Skin epidermis (tissue), 12 donors: ENCODE measurements at regions not wholly inside any gene's neighbourhood (a gene's known extent, or its start where the extent isn't known, plus 50 kb on each side); places are given as distances from the start of the nearest gene placed in this dataset.

Experiments
- H3K27ac ChIP-seq, 21 experiments: fragments of 200-600 bp; sonication (generic) in 11 of 21; one replicate each; pipeline ENCODE4 v1.5.0; 2020; ENCODE audit warnings: mild to moderate bottlenecking in 3 of 21, inconsistent platforms in 2 of 21, moderate library complexity in 2 of 21
- H3K4me3 ChIP-seq, 7 experiments: fragments of 200-600 bp; sonication (generic) in 2 of 7; one replicate each; pipeline ENCODE4 v1.5.0; 2020; ENCODE audit warnings: inconsistent platforms in 2 of 7, mild to moderate bottlenecking in 2 of 7, moderate library complexity in 1 of 7

DNA sequence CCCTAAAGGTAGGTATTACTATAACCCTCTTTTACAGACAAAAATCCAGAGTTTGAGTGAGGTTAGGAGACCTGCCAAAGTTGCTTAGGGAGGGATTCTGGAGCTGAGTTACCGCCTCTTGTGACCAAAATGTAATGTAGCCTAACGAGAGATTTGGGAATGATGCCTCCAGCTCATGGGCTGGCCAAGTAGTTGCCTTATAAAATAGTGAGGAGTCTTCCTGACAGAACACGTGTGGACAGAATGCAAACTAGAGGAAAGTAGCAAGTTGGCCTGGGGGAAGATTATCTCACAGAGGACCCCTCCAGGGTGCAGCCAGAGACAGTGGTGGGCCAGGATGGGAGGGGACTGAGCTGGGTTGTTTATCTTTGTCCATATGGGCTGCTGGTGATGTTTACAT, 543.7 kb upstream of the CDH11 start:
- Histone ChIP-seq H3K4me3 (no peak overlapping the region), H3K27ac (peak overlapping the region in 3 of 21 experiments; percentile 7 to 43 (median 30))

DNA sequence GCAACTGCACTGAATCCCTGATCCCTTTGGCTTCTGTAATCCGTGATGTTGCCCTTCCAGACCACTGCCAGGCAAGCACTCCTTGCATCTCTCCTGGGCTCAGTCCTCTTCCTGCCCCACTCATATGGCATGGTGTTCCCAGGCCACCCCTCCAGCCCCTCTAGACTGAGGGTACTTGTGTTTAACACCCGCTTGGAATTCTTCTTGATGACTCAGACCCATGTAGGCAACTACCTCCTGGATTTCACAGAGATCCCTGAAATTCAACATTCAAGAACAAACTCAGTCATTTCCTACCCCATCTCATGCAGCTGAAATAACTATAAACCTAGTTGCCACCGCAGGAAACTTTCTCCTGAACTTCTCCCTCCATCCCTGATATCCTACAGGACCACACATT, 541.9 kb upstream of the CDH11 start:
- no peak overlapping the region for H3K4me3 ChIP-seq
- H3K27ac ChIP-seq: no peak overlapping the region

DNA sequence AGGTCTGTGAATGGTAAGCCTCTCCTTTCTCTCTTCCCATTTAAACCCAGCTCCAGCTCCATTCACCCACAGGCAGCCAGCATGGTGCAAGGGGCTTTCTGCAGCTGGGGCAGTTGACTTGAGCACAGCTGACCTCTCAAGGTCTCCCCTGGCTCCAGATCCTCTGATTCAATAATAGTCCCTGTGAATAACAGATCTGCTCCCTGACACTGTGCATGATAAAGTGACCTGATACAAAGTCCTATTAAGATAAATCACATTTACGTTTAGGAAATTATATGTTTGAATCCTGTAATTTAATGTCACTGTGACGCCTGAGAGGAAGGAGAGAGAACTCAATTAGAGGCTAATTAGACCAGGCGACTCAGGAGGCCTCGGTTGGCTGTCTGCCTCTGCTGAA, 540.4 kb upstream of the CDH11 start:
- Histone ChIP-seq H3K27ac (no peak overlapping the region), H3K4me3 (no peak overlapping the region)

DNA sequence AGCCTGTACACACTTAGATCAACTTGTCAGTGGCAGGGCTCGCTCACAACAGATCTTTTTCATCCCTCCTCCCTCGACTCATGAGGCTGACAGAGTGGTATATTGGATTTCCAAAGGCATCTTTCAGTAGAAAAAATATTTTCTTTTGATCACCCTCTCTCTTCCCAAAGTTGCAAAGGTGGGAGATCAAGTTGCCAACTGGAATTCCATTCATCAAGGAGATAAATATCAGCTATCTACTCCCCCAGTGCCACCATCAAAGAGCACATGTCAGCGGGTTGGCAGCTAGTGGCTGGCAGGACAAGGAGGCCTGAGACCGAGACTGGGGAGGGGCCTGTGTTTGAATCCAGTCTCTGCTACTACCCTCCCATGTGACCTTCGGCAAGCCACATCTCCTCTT, 539.7 kb upstream of the CDH11 start:
- no peak overlapping the region for H3K27ac ChIP-seq
- H3K4me3 ChIP-seq: no peak overlapping the region

DNA sequence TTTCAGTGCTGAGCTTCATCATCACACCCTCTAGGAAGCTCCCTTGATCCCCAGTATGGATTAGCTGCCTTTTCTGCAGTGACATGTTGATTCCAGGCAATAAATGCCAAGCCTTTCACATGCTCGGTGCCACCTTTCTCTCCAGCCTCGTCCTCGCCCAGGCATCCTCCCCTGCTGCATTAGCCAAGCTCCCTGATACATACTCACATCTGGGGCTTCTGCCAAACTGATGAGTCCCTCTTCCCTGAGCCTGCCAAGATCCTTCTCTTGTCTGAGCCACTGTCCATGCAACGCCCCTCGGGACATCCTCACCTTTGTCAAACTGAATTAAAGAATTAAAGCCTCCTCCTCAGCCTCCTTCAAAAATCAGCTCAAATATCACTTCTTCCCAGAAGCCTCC, 538.5 kb upstream of the CDH11 start:
- no peak overlapping the region for H3K4me3 ChIP-seq
- H3K27ac ChIP-seq: no peak overlapping the region

DNA sequence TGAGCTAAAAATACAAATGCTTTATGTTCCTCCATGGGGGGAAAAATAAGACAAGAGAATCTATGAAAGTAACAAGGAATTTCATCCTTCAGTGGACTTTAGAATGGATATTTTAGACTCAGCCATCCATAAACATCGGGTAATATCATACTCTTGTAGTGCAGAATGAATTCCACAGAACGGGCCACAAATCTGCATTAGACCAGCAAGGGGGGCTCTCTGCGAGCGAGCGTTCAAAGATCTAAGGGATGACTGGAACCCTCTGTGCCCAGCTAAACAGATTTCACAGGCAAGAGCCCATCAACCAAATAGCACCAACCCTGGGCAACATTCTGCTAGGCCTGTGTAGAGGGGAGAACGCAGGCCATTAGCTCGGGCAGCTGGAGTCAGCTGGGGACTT, 537.9 kb upstream of the CDH11 start:
- no peak overlapping the region for H3K4me3 ChIP-seq
- no peak overlapping the region for H3K27ac ChIP-seq

DNA sequence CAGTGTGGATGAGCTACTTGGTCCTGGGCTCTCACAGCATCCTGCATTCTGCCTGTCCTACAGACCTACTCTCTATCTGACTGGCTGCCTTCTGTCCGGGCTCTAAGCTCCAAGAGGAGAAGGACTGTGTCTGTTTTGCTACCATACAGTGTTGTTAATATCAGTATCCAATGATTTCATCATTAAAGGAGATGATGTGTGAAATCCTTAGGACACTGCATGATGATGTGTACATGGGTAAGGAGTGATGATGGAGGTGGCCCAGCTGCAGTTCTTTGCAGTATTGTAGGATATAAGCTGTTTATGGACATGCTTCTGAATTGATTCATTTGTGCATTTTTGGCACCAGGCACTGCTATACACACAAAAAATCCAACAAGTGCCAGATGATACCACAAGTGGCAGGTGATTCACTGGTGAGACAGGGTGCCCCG, 536.9 kb upstream of the CDH11 start:
- Histone ChIP-seq H3K27ac (peak overlapping the region in 9 of 21 experiments; percentile 26 to 66 (median 56)), H3K4me3 (no peak overlapping the region)

DNA sequence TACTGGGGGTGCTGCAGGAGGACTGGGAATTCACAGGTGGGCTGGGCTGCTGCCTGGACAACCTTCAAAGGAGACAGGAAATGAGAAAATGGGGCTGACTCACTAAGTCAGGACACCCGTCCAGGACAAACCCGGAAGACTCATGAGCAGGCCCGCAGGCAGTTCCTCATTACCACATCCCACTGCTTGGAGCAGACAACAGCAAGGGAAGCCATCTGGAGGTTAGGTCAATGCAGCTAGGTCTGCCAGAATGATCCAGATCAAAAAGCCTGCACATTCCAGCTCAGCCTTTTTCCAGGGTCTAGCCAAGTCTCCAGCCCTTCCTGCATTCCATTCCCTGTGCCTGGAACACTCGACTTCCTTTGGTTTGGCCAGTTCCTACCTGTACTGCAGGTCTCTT, 536.5 kb upstream of the CDH11 start:
- Histone ChIP-seq H3K27ac (peak overlapping the region in 9 of 21 experiments; percentile 14 to 66 (median 56)), H3K4me3 (no peak overlapping the region)

DNA sequence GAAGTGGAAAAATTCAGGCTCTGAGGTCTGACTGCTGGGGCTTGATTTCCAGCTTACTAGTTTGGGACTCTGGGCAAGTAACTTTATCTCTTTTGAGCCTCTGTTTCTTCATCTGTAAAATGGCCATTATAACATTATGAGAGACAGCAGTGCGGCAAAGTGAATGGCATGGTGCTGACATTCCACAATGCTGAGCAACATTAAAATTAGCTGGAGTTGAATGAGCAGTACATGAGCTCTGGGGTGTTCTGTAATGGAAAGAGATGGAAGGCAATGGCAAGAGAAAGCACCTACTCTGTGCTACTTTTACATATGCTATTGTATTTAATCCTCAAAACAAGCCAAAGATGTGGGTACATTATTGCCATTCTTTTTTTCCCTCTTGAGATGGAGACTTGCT, 535.7 kb upstream of the CDH11 start:
- H3K27ac ChIP-seq: peak overlapping the region in 9 of 21 experiments; percentile 5 to 65 (median 32)
- H3K4me3 ChIP-seq: no peak overlapping the region

DNA sequence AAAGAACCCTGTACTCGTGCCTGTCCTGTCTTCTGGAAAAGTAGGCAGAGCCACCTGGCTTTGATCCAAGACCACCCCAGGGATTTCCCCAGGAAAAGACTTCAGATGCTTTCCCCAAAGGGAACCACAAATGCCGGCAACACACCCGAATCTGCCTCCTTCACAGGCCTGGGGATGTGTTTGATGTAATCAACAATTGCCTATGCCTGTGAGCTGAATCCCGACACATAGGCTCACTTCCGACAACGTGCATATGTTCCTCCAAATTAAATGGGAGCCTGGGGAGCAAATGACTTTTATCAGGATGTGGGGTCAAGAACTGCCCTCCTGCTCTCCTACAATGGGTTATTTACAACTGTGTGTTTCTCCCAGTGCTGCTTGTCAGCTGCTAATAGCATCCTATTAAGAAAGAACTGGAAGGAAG, 535.2 kb upstream of the CDH11 start:
- Histone ChIP-seq H3K4me3 (no peak overlapping the region), H3K27ac (no peak overlapping the region)

DNA sequence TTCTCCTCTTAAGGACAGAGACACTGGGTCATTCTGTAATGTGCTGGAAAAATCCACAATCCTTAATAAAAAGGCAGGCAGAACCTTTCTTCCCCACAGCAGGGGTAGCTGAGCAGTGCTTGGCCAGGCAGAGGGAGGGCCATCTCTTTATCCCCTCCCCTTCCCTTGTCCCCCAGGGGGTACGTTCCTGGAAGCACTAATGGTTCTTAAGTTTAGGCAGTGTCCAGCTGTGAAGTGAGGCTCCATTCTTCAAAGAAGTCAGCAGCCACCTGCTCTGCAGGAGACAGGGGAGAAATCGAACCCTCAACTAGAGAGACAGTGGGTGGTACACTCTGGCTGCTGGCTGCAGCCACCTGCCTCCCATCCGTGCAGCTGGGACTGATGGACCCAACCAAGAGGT, 533.9 kb upstream of the CDH11 start:
- no peak overlapping the region for H3K4me3 ChIP-seq
- no peak overlapping the region for H3K27ac ChIP-seq

DNA sequence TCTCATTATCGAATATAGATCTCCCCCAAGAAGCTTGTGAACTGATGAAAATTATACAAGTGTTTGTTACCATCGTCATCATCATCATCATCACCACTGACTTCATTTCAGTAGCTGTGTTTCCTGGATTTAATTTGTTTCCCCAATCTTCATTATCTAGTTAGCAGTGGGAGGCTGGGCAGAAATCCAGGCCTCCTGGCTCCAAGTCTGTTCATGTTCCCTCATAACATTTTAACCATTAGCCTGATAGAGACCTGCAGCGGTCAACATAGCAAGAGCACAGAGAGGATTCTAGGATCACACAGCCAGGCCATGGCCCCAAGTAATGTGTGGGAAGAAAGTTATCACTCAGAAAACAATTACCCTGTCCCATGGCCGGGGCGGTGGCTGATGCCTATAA, 526.2 kb upstream of the CDH11 start:
- H3K4me3 ChIP-seq: no peak overlapping the region
- no peak overlapping the region for H3K27ac ChIP-seq

DNA sequence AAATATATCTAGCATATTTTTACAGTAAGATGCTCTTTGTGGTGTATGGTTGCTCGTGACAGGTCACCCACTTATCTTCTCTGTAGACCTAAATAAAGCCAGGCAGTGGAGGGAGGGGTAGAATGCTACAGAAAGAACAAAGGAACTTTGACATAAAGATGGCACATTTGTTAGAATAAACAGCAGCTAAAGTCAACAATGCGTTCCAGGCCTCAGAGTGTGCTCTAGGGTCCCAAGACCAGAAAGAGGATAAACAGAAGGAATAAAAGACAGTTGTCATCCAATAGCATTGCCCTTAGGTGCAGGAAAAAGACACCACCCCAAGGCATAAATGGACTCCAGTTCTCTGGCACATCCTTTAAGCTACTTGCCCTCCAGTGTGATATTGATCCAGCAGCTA, 523.0 kb upstream of the CDH11 start:
- Histone ChIP-seq H3K27ac (no peak overlapping the region), H3K4me3 (no peak overlapping the region)

DNA sequence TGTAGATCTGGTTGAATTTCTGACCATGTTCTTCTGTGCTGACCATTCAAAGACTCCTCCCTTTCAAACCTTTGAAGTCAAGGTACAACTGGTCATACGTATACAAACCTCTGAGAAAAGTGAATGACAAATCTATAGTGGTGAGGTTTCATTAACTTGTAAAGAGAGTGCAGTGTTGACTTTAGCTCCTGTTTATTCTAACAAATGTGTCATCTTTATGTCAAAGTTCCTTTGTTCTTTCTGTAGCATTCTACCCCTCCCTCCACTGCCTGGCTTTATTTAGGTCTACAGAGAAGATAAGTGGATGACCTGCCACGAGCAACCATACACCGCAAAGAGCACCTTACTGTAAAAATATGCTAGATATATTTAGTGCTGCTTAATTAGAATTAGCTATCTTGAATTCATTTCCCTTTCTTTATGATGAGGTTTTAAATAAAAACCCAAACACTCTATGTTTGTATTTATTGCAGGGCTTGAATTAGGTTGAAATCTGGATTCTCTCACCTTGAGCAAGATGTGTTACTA, 520.0 kb upstream of the CDH11 start:
- Histone ChIP-seq H3K27ac (no peak overlapping the region), H3K4me3 (no peak overlapping the region)

DNA sequence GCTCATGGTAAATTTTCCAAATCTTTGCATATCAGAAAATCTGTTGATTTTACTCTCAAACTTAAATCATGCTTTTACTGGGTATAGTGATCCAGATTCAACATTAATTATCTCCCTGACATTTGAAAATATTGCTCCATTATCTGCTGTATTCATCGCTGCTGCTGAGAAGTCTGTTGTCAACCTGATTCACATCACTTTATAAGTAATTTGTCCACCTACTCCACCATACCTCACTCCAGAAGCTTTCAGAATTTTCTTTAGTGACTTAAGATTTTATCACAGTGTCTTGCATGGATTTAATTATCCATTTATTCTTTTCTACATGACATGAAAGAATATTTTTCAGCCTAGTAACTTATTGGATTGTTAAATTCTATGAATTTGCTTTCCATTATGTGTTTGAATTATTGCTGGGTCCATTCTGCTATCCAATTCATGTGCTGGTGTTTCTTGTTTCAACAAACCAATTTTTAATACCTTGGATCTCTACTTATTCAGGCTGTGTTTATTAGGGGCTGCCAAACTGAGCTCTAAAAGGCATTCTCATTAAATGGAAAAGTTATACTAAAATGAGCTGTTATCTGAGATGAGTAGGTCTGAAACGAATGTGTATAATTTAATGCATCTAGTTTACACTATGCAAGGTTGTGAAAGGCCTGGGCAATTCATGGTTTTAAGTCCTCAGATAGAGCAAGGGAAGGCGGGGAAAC, 519.3 kb upstream of the CDH11 start:
- no peak overlapping the region for H3K27ac ChIP-seq
- H3K4me3 ChIP-seq: no peak overlapping the region

DNA sequence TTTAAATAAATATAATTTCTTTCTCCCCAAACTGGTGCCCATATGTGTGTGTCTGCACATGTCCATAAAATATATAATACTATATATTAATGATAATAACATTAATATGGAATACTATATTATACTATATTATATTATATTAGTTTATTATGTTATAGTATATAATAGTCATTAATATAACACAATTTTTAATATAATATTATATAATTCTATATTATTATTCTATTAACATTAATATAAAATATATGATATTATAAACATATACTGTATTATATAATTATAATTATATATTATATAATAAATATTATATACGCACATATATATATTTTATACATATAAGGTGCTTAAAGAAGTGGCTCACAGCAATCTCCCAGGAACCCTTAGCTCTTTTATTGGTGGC, 513.0 kb upstream of the CDH11 start:
- Histone ChIP-seq H3K27ac (no peak overlapping the region), H3K4me3 (no peak overlapping the region)

DNA sequence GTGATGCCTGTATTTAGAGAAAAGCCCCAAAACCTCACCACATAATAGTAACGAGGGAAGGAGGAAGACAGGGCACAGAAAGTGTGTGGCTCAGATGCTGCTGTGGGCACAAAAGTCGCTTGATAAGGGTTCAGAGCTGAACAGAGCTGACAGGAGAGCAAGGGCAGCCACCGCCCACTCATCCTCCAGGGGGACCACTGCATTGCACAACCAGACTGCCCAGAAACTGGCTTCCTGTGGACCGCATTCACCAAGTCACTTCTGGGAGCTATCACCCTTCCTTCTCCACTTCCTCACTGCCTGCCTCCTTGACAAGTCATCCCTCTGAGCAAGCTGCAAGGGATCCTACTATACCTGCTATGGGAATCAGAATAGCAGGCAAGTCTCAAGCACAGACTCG, 512.4 kb upstream of the CDH11 start:
- H3K27ac ChIP-seq: no peak overlapping the region
- H3K4me3 ChIP-seq: no peak overlapping the region

DNA sequence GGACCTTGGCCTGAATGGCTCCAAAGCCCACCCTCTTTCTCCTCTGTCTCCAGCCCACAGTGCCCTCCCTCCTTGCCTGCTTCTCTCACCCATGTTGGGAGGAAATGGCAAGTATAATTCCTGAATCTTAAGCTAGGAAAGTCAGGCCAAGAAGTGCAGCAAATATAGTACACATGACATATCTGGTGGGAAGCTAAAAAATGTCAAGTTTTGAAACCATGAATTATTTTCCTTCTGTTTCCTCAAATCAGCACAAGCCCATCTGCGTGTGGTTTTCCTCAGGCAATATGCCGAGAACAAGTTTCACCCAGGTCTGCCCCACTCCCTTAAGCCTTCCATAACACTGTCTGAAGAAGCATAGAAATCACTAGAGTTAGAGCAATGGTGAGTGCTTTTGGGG, 502.8 kb upstream of the CDH11 start:
- Histone ChIP-seq H3K4me3 (no peak overlapping the region), H3K27ac (no peak overlapping the region)

DNA sequence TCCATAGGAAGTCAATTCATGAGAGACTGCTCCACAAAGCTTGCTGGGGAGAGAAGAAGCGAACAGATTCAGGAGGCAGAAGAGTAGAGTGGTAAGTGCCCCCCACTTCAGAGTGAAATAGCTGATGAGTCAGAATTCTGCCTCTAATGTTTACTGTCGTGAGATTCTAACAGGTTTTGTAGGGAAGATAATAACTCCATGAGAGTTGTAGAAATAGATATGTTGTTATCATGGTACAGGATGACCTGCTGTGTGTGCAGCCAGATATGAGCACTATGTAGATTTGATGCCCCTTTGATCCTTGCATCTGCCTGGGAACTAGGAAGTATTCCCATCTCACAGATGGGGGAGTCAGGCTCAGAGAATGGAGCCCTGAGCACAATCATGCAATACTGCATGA, 502.4 kb upstream of the CDH11 start:
- no peak overlapping the region for H3K27ac ChIP-seq
- no peak overlapping the region for H3K4me3 ChIP-seq

DNA sequence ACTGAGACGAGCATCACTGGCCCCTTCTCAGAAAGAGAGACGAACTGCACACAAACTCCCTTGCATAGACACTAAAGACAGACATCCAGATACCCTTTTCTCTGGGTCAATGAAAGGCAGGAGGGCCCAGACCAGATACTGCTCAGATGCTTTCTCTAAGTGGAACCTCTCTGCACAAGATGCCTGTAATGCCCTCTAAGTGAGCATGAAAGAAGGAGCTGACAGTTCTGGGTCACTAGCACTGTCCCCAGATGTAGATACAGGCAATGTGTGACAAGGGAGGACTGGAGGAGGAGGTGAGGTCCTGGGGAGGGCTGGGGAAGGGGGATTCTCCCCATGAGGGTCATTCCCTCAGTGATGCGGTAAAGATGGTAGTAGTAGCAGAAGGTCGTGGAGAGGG, 501.0 kb upstream of the CDH11 start:
- H3K27ac ChIP-seq: no peak overlapping the region
- no peak overlapping the region for H3K4me3 ChIP-seq

DNA sequence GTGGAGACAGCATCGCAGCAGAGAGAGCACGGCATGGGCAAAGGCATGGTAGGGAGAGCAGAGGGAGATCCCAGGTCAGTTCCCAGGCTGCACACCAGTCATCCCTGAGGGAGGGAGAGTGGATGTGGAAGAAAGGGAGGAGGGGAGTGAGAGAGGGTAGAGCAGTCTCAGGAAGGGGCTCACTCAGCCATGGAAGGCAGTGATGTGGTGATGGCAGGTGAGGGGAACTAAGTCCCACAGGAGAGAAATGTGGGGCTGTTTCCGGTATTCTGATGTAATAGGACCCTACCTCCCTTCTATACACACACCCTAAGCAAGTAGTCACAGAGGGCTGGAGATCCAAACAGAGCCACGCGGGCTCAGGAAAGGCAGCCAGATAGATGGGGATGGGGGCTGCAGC, 500.3 kb upstream of the CDH11 start:
- H3K4me3 ChIP-seq: no peak overlapping the region
- H3K27ac ChIP-seq: no peak overlapping the region

DNA sequence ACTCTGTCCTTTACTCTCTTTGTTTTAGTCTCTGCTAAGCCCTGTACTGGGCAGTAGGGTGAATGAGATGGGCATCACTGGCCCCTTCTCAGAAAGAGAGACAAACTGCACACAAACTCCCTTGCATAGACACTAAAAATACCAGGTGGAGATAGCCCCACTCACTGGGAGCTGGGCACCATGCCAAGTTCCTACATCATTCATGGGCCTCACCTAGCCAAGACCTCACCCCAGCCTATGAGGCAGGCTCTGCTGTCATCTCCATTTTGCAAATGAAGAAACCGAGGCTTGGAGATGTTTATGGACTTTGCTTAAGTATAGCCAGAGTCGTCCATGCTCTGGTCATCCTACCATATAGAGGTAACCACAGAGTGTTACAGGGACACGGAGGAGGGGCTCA, 499.8 kb upstream of the CDH11 start:
- Histone ChIP-seq H3K27ac (no peak overlapping the region), H3K4me3 (no peak overlapping the region)
